Tibial artery (tissue), 4 donors: ENCODE measurements at regions not wholly inside any gene's neighbourhood (a gene's known extent, or its start where the extent isn't known, plus 50 kb on each side); places are given as distances from the start of the nearest gene placed in this dataset.
"Not testable (repeated sequence)": the region's sequence is repeated elsewhere in the genome, so short reads cannot be mapped to it uniquely, and the experiment has no call there.

ENCODE experiments used
- DNase-seq, 2 donors: peaks; one replicate each; pipeline ENCODE4 v3.0.0-alpha.2; 2019
- H3K27ac ChIP-seq, 2 donors: fragments of 200-600 bp; sonication (generic) in 1 of 2; 1 replicate in 1 of 2; 2 replicates in 1 of 2; pipeline ENCODE4 v1.5.1; 2018 to 2019; ENCODE audit warnings: mild to moderate bottlenecking in 1 of 2
- H3K27me3 ChIP-seq, 2 donors: fragments of 200-600 bp; sonication (generic) in 1 of 2; one replicate each; pipeline versions ENCODE4 v1.5.1 to v1.6.0; 2016 to 2019
- H3K36me3 ChIP-seq, 3 donors: fragments of 200-600 bp; sonication (generic) in 2 of 3; one replicate each; pipeline ENCODE4 v1.5.1; 2016 to 2019; ENCODE audit warnings: mild to moderate bottlenecking in 2 of 3
- H3K4me1 ChIP-seq, 4 donors: fragments of 200-600 bp; sonication (generic) in 2 of 4; 1 replicate in 3 of 4; 2 replicates in 1 of 4; pipeline ENCODE4 v1.5.1; 2016 to 2019
- H3K4me3 ChIP-seq, 2 donors: fragments of 200-600 bp; sonication (generic) in 1 of 2; 1 replicate in 1 of 2; 2 replicates in 1 of 2; pipeline ENCODE4 v1.5.1; 2018 to 2019; ENCODE audit warnings: mild to moderate bottlenecking in 2 of 2
- H3K9me3 ChIP-seq, 3 donors: fragments of 200-600 bp; sonication (generic) in 1 of 3; one replicate each; pipeline ENCODE4 v1.5.1; 2016 to 2019
- CTCF ChIP-seq, 2 experiments: fragments of 200-600 bp in 1 of 2; fragments of 450-650 bp in 1 of 2; IDR thresholded peaks; one replicate each; pipeline ENCODE4 v1.5.1; 2017 to 2019; ENCODE audit warnings: antibody characterized with exemption in 2 of 2, mild to moderate bottlenecking in 1 of 2, moderate library complexity in 1 of 2
- intact Hi-C: fragments of 100-400 bp; cut with DNase I; formaldehyde crosslinking; loops from one replicate; pipeline ENCODE4 v1.15.0; 2023; ENCODE audit warnings: low total_unique reads

- Histone ChIP-seq H3K36me3 (no peaks in the 10 kb centered on the region), H3K4me3 (no peak overlapping the region), H3K27me3 (no peaks in the 10 kb centered on the region), H3K4me1 (no peaks in the 10 kb centered on the region), H3K9me3 (no peaks in the 10 kb centered on the region), H3K27ac (no peak overlapping the region)
- DNase-seq: no peak
- intact Hi-C loops: no loop called here
- no peak for TF ChIP-seq CTCF (IDR thresholded peaks at IDR 0.05)
These were observed 184.8 kb upstream of the RND3 start for GRCh38 chr2:150672311-150672710.

- intact Hi-C loops: no loop called here
- H3K27me3 ChIP-seq: no peaks in the 10 kb centered on the region
- no peaks in the 10 kb centered on the region for H3K4me1 ChIP-seq
These were observed 182.0 kb upstream of the RND3 start for GRCh38 chr2:150669492-150669891.

GRCh38 chr2:150667039-150667438 lies 179.6 kb upstream of the RND3 start:
- DNase-seq, H3K9me3 ChIP-seq, H3K36me3 ChIP-seq, H3K27ac ChIP-seq, H3K4me3 ChIP-seq, H3K27me3 ChIP-seq, H3K4me1 ChIP-seq, intact Hi-C loops: not testable (repeated sequence)

More at GRCh38 chr2:150669492-150669891, 182.0 kb upstream of the RND3 start:
- no peak overlapping the region for H3K27ac ChIP-seq
- no peaks in the 10 kb centered on the region for H3K36me3 ChIP-seq
- H3K9me3 ChIP-seq: no peaks in the 10 kb centered on the region
- no peak overlapping the region for H3K4me3 ChIP-seq
- DNase-seq: no peak
- TF ChIP-seq CTCF (IDR thresholded peaks at IDR 0.05): no peak

GRCh38 chr2:150663143-150663542 lies 175.7 kb upstream of the RND3 start:
- H3K4me3 ChIP-seq: no peak overlapping the region
- H3K27ac ChIP-seq: no peak overlapping the region
- no peak for TF ChIP-seq CTCF (IDR thresholded peaks at IDR 0.05)
- no peaks in the 10 kb centered on the region for H3K27me3 ChIP-seq
- intact Hi-C loops: no loop called here
- no peaks in the 10 kb centered on the region for H3K4me1 ChIP-seq
- H3K9me3 ChIP-seq: no peaks in the 10 kb centered on the region
- DNase-seq: no peak
- no peaks in the 10 kb centered on the region for H3K36me3 ChIP-seq

- Histone ChIP-seq H3K27ac (no peak overlapping the region), H3K4me3 (no peak overlapping the region), H3K27me3 (no peaks in the 10 kb centered on the region), H3K4me1 (no peaks in the 10 kb centered on the region), H3K9me3 (peaks cover 0 to 3% (median 0%) of the 10 kb centered on the region in 3 donors), H3K36me3 (no peaks in the 10 kb centered on the region)
- intact Hi-C loops: no loop called here
- DNase-seq: no peak
- TF ChIP-seq CTCF (IDR thresholded peaks at IDR 0.05): no peak
These were observed 168.5 kb upstream of the RND3 start for GRCh38 chr2:150656002-150656401.

- intact Hi-C loops: no loop called here
- no peak for TF ChIP-seq CTCF (IDR thresholded peaks at IDR 0.05)
- H3K36me3 ChIP-seq: no peaks in the 10 kb centered on the region
- DNase-seq: no peak
- H3K27me3 ChIP-seq: no peaks in the 10 kb centered on the region
- H3K27ac ChIP-seq: no peak overlapping the region
- H3K9me3 ChIP-seq: peaks cover 0 to 3% (median 0%) of the 10 kb centered on the region in 3 donors
- H3K4me1 ChIP-seq: no peaks in the 10 kb centered on the region
- H3K4me3 ChIP-seq: no peak overlapping the region
These were observed 165.9 kb upstream of the RND3 start for GRCh38 chr2:150653351-150653750.
